ENCODE measurements at regions not wholly inside any gene's neighbourhood (a gene's known extent, or its start where the extent isn't known, plus 50 kb on each side); places are given as distances from the start of the nearest gene placed in this dataset.

DNA sequence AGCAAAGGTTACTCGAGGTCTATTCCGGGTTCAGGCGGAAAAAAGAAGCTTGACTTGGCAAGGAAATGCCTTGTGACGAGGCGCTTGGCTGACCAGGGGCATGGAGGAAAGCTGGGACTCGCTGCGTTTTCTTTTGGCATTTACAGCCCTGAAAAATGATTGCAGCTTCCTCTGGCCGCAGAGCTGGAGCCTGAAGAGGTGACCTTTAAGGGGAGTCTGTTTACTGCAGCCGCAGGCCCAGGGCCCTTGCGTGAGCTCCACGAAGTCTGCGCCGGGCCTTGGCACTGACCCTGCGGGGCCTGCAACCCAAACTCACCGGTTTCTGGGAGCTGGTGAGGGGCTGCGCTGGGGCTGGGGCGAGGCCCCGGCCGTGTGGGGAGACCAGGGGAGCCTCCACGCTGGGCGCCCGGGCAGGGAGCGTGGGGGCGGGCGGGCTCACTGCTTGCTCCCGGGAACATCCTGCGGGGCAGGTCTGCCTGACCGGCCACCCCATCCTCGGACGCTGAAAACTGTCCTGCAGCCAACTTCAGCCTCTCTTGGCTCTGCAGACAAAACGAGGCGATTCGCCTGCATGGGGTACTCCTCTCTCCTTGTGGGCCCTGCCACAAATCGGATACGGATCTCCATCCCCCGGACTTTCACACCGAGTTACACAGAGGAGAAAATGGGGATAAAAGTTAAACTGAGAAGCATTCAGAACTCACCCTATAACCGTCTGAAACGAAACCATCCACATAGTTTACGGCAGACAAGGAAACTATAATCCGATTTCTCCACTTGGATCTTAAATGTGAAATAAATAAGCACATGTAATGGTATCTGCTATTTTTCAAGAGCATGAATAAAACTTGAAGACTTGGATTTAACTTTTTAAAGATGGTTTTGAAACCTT lies 206.3 kb upstream of the FOXF1 start:
- TF ChIP-seq SMC3 (IDR thresholded peaks at IDR 0.05; ENCODE audit: borderline replicate concordance, low read length) (no peak), MYC (IDR thresholded peaks at IDR 0.05; ENCODE audit: insufficient read depth, insufficient read length, insufficient replicate concordance, low read length, severe bottlenecking) (no peak), SP1 (IDR thresholded peaks at IDR 0.05; ENCODE audit: low read depth, low read length) (no peak)
- TF ChIP-seq, protein P1, sequence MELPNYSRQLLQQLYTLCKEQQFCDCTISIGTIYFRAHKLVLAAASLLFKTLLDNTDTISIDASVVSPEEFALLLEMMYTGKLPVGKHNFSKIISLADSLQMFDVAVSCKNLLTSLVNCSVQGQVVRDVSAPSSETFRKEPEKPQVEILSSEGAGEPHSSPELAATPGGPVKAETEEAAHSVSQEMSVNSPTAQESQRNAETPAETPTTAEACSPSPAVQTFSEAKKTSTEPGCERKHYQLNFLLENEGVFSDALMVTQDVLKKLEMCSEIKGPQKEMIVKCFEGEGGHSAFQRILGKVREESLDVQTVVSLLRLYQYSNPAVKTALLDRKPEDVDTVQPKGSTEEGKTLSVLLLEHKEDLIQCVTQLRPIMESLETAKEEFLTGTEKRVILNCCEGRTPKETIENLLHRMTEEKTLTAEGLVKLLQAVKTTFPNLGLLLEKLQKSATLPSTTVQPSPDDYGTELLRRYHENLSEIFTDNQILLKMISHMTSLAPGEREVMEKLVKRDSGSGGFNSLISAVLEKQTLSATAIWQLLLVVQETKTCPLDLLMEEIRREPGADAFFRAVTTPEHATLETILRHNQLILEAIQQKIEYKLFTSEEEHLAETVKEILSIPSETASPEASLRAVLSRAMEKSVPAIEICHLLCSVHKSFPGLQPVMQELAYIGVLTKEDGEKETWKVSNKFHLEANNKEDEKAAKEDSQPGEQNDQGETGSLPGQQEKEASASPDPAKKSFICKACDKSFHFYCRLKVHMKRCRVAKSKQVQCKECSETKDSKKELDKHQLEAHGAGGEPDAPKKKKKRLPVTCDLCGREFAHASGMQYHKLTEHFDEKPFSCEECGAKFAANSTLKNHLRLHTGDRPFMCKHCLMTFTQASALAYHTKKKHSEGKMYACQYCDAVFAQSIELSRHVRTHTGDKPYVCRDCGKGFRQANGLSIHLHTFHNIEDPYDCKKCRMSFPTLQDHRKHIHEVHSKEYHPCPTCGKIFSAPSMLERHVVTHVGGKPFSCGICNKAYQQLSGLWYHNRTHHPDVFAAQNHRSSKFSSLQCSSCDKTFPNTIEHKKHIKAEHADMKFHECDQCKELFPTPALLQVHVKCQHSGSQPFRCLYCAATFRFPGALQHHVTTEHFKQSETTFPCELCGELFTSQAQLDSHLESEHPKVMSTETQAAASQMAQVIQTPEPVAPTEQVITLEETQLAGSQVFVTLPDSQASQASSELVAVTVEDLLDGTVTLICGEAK (IDR thresholded peaks at IDR 0.05; ENCODE audit: borderline replicate concordance) = no peak

All from GM12878 (cell line).